ENCODE measurements at regions not wholly inside any gene's neighbourhood (a gene's known extent, or its start where the extent isn't known, plus 50 kb on each side); places are given as distances from the start of the nearest gene placed in this dataset.
"Not testable (repeated sequence)": the region's sequence is repeated elsewhere in the genome, so short reads cannot be mapped to it uniquely, and the experiment has no call there.

DNA sequence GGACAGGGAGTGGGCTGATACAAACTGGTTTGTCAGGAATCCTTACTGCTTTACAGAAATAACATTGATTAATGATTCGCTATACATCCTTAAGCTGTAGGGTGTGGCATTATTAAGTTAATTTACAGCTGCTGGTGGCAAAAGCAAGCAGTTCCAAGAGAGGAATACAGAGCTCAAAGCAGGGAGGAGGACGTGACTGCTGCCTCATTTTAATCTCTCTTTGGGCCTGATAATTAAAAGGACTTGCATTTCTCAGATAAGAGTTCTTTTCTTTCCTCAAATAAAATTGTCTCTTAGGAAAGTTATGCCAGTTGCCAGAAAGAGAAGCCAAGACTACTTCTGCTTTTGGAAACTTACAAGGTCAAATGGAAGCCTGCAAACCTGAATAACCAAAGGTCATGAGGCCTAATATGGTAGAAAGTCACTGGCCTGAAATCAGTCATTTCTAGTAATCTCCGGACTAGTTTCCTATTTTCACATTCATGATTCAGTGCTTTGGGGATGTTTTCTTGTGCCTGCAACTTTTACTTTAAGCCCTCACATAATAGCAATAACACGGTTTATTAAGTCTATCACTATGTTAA is 426.2 kb upstream of the SPATA31A3 start:
- TF ChIP-seq, protein P1, sequence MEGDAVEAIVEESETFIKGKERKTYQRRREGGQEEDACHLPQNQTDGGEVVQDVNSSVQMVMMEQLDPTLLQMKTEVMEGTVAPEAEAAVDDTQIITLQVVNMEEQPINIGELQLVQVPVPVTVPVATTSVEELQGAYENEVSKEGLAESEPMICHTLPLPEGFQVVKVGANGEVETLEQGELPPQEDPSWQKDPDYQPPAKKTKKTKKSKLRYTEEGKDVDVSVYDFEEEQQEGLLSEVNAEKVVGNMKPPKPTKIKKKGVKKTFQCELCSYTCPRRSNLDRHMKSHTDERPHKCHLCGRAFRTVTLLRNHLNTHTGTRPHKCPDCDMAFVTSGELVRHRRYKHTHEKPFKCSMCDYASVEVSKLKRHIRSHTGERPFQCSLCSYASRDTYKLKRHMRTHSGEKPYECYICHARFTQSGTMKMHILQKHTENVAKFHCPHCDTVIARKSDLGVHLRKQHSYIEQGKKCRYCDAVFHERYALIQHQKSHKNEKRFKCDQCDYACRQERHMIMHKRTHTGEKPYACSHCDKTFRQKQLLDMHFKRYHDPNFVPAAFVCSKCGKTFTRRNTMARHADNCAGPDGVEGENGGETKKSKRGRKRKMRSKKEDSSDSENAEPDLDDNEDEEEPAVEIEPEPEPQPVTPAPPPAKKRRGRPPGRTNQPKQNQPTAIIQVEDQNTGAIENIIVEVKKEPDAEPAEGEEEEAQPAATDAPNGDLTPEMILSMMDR (IDR thresholded peaks at IDR 0.05) = not testable (repeated sequence)
- not testable (repeated sequence) for TF ChIP-seq EZH2 (IDR thresholded peaks at IDR 0.05; ENCODE audit: borderline replicate concordance, insufficient read depth, low read depth, low read length, poor library complexity, severe bottlenecking)
